ENCODE measurements at regions not wholly inside any gene's neighbourhood (a gene's known extent, or its start where the extent isn't known, plus 50 kb on each side); places are given as distances from the start of the nearest gene placed in this dataset.
A peak's percentile ranks its signal among the peaks of the same experiment; 100 is the strongest.

DNA sequence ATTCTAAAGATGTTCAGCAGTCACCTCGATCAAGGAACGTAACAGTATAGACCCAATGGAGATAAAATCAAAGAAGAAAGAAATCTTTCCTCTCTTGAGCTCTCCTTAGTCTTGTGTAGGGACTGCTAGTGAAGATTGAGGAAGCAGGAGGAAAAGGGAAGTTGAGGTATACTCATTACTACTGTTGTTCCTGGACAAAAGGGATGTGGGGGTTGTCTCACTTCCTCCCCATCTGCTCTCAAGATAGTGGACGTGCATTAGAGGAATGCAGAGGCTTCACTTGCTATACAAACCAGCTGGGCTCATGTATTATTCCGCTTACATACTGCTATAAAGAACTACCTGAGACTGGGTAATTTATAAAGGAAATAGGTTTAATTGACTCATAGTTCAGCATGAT is 208.9 kb upstream of the ARHGEF9 start:
- no peak for DNase-seq

DNA sequence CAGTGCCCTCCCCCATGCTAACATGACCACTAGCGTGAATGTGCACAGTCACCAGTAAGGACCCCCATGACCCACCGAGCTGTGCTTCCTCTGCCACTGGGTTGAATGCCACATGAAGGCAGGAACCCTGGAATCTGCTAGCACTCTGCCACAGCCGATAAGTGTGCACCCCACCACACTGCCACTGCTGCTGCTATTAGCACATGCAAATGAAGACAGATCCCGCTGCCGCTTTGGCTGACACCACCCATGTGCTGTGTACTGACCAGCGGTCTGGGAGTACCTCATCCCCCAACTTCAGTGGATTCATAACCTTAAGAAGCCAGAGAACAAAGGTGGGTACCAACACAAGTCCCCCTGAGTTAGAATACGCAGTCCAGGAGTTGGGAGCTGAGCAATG is 200.9 kb upstream of the ARHGEF9 start:
- no peak for DNase-seq

GRCh38 chrX:63979480-63979879 is 194.5 kb upstream of the ARHGEF9 start:
- DNase-seq: no peak

DNA sequence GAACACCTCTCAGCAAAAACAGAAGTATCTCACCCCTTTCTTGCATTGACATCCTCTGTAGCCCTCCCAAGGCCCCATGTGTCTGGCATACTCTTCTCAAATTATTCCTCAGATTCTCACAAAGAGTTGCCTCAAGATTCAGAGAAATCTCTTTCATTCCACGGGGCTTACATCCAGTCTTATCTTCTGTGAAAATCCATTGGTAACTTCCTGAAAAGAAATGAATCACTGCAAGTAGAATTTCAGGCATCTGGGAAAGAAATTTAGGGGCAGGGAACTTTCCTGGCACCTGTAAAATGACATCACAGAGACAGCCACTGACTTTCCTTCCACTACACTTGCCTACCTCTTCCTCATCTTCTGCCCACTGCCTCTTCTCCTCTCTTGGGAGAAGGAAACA is 182.5 kb upstream of the ARHGEF9 start:
- DNase-seq: no peak

DNA sequence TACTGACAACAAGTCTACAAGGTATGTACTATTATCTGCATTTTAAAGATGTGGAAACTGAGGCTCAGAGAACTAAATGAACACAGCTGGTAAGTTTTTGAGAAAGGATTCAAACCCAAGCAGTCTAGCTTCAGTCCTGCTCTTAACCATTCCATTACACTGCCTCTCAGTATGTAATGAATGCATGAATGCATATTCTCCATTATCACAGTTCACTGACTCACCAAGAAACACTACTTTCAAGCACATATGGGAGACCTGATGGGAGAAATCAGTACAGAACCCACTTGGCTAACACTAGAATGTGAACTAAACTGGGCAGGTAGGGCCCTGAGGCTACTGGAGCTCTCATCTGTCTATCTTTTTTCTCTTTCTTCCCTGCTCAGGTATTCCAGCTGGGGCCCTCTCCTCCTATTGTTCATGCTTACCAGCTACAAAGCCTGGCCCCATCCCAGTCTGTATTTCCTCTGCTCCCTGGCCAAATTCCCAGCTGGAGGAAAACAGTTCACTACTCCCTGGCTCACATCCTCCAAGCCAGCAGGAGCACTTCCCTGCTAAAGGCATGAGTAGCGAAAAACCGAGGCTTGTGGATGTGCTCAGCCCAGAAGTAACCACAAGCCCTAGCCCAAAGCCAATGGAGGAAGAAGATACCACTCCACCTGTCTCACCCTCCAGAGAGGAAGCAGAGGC is 178.2 kb upstream of the ARHGEF9 start:
- no peak for DNase-seq

- no peak for DNase-seq
These were observed 176.9 kb upstream of the ARHGEF9 start for GRCh38 chrX:63961964-63962363.

GRCh38 chrX:63959975-63960374 is 175.0 kb upstream of the ARHGEF9 start:
- no peak for DNase-seq

- DNase-seq: peak; percentile 1
These were observed 173.3 kb upstream of the ARHGEF9 start for GRCh38 chrX:63958134-63958865.

DNA sequence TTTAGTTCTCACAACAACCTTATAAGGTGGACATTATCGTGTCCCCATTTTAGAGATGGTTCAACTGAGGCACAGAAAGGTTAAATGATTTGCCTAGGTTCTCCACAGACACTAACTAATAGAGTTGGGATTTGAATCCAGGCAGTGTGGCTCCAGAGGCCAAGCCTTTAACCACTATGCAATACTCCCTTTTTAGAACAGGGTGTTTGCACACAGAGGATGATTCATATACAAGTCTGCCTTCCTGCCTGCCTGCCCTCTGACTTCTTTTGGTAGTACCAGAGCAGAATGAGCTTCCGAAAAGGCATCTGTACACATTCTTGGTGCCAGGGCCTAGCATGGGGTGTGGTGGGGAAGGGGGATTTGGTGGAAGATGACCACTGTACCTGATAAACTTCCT is 150.8 kb upstream of the ARHGEF9 start:
- no peak for DNase-seq

DNA sequence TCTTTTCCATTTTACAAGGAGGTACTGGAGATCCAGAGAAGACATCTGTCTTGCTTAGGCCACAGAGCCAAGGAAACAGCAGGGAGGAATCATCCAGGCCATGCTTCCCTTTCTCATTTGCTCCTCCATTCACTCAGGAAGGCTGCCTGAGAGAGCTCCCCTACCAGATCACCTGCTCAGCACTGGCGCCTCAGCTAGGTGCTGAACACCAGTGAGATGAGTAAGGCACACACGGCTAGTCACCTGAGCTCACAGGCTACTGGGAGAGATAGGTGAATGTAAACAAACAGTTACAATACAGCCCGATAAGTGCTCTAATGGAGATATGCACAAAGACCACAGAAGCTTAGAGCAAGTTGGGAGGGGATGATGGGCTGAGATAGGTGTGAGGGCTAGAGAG is 149.8 kb upstream of the ARHGEF9 start:
- peak; percentile 51 for DNase-seq

DNA sequence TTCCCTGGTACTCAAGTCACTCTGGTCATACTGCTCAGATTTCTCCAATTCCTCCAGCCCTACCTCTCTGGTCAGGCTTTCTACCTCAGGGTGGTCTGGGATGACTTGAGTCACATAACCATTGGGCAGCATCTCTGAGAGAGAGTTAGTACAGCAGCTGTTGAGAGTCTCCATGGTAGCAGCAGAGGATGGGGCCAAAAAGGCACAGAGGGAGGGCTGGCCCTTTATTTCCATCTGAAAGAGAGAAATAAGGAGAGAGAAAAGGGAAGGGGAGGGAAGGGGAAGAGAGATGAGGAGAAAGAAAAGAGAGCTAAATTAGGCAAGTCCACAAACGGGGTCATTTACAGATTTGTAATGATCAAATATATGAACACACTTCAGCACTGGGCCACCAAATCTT is 149.1 kb upstream of the ARHGEF9 start:
- DNase-seq: no peak

- DNase-seq: no peak
These were observed 147.9 kb upstream of the ARHGEF9 start for GRCh38 chrX:63932907-63933306.

GRCh38 chrX:63932006-63932405 is 147.0 kb upstream of the ARHGEF9 start:
- DNase-seq: peak; percentile 37

- DNase-seq: peak; percentile 70
These were observed 145.1 kb upstream of the ARHGEF9 start for GRCh38 chrX:63930140-63930539.

- DNase-seq: peak; percentile 12
These were observed 144.6 kb upstream of the ARHGEF9 start for GRCh38 chrX:63929608-63930007.

- DNase-seq: no peak
These were observed 142.8 kb upstream of the ARHGEF9 start for GRCh38 chrX:63927848-63928247.

DNA sequence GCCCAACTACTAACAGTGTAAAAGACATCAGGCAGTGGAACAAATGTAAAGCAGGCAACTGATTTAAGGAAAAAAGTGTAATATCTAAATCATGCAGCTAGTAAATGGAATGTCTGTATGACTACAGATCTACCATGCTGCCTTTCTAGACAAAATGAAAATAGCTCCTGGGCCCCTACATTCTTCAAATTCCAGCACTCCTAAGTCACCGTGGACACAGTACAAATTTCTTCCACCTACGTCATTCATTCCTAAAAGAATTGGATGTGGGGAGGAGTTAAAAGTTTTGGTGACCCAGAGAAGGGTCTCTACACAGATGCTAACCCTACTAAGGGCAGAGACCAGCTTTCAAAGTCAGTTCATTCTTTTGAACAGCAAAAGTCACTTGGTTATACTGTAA is 137.2 kb upstream of the ARHGEF9 start:
- no peak for DNase-seq

DNA sequence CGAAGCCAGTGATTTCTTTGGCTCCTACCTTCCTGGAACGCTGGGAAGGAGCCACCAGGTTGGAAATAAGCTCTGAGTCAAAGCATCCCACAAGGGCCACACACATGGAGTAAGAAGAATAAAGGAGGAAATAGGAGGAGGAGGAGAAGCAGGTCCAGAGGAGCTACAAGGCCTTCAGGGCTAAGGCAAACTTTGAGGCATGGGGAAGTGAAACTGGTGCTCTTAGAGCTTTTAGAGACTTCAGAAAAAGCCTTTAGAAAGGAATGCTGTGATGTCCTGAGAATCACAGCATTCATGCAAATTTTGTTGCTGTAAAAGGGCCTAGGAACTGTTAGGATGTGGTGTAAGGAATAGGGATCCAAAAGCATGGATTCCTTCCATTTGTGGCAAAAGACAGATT is 135.9 kb upstream of the ARHGEF9 start:
- no peak for DNase-seq

DNA sequence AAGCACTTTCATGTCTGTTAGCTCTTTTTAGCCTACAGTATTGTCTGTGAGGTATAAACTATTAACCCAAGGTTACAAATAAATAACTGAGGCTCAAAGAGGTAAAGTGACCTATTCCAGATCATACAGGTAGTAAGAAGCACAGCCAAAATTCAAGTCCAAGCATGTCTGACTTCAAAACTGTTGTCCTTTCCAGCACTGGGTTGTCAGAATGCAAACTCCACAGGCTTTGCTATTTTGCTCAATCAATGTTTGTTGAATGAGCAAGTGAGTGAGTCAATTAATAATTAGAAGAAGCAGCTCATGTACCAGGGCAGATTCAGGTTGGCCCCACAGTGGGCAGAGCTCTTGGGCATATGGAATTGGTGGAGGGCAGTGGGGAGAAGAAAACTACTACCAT is 134.1 kb upstream of the ARHGEF9 start:
- no peak for DNase-seq

DNA sequence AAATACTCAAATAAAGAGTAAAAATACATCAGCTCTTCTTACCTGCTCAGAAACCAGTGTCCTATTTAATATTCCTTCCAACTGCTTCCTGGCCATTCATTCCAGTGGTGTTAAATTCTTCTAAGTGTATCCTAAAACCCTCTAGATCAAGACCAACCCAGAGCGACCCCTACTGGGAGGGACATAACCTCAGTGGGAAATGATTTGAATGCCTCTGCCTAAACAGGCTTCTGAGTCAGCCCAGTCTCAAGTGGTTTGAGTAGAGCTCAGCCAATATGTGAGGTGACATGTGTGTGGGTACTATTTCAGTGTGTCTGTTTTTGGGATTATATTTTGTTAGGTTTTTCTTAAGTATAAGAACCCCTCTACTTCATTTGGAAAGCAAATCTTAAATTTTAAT is 133.6 kb upstream of the ARHGEF9 start:
- peak; percentile 69 for DNase-seq

DNA sequence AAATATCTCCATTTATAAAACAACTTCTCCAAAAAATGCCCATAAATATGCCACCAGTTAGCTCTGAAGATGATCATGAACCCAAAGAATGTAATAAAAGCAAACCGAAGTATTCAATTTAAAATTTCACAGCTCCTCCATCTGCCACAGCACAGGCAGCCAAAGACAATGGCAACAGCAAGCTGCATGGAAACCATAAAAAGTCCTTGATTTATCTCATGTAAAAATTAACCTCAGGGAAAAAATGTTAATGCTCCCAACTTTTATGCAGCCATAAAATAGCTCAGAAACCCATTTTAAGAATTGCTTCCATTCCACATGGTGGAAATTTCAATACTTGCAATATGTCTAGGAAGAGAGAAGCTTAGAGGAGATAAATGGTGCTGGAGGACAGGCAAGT is 132.3 kb upstream of the ARHGEF9 start:
- DNase-seq: no peak

GRCh38 chrX:63913719-63914118 is 128.7 kb upstream of the ARHGEF9 start:
- no peak for DNase-seq

DNA sequence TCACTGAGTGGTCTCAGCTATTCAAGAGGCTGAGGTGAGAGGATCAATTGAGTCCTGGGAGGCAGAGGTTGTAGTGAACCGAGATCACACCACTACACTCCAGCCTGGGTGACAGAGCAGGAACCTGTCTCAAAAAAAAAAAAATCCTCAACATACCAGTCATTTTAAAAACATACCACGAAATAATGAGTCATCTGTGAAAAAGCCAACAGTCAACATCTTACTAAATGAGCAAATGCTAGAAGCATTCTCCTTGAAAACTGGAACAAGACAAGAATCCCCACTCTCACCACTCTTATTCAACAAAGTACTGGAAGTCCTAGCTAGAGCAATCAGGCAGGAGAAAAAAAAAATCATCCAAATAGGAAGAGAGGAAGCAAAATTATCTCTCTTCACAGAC is 104.0 kb upstream of the ARHGEF9 start:
- peak; percentile 2 for DNase-seq

- no peak for DNase-seq
These were observed 100.1 kb upstream of the ARHGEF9 start for GRCh38 chrX:63884821-63885790.

All from DMS53 (cell line).